ENCODE measurements at regions not wholly inside any gene's neighbourhood (a gene's known extent, or its start where the extent isn't known, plus 50 kb on each side); places are given as distances from the start of the nearest gene placed in this dataset.

DNA sequence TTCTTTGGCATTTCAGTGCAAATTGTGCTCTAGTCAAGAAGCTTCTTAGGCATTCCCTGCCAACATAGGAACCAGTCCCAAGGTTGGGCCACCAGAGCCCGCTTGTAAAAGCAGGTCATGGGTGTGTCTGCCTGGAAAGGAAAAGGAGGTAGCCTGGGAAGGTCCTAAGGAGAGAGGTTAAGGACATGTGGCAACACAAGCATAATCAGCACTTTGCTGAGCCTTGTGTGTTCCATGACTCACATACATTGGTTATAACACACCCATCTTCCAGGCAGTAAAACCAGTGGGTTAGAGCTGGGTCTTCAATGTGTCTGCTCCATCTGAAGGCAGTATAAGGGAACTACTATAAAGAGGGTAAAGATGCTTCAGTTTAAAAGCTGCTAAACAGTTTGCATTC, 165.0 kb downstream of the FHIP1A start (continued):
- TF ChIP-seq, protein P1, sequence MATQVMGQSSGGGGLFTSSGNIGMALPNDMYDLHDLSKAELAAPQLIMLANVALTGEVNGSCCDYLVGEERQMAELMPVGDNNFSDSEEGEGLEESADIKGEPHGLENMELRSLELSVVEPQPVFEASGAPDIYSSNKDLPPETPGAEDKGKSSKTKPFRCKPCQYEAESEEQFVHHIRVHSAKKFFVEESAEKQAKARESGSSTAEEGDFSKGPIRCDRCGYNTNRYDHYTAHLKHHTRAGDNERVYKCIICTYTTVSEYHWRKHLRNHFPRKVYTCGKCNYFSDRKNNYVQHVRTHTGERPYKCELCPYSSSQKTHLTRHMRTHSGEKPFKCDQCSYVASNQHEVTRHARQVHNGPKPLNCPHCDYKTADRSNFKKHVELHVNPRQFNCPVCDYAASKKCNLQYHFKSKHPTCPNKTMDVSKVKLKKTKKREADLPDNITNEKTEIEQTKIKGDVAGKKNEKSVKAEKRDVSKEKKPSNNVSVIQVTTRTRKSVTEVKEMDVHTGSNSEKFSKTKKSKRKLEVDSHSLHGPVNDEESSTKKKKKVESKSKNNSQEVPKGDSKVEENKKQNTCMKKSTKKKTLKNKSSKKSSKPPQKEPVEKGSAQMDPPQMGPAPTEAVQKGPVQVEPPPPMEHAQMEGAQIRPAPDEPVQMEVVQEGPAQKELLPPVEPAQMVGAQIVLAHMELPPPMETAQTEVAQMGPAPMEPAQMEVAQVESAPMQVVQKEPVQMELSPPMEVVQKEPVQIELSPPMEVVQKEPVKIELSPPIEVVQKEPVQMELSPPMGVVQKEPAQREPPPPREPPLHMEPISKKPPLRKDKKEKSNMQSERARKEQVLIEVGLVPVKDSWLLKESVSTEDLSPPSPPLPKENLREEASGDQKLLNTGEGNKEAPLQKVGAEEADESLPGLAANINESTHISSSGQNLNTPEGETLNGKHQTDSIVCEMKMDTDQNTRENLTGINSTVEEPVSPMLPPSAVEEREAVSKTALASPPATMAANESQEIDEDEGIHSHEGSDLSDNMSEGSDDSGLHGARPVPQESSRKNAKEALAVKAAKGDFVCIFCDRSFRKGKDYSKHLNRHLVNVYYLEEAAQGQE (IDR thresholded peaks at IDR 0.05; ENCODE audit: borderline replicate concordance), result no peak
- TF ChIP-seq, protein P1 (CRISPR knock-in tag; IDR thresholded peaks at IDR 0.05; ENCODE audit: low read depth), result no peak
- no peak for TF ChIP-seq GATAD2A (IDR thresholded peaks at IDR 0.05)
- TF ChIP-seq HDAC3 (IDR thresholded peaks at IDR 0.05; ENCODE audit: borderline replicate concordance, partially characterized antibody), result no peak
- TF ChIP-seq MCM5 (IDR thresholded peaks at IDR 0.05; ENCODE audit: low read depth), result no peak
- TF ChIP-seq ZBTB7A (IDR thresholded peaks at IDR 0.05; ENCODE audit: borderline replicate concordance, control insufficient read depth, low read depth, low read length), result no peak
- TF ChIP-seq ZNF197 (CRISPR knock-in tag; IDR thresholded peaks at IDR 0.05; ENCODE audit: low read depth), result no peak
- TF ChIP-seq PRMT5 (CRISPR knock-in tag; IDR thresholded peaks at IDR 0.05), result no peak
